GM12878 (cell line): ENCODE measurements at regions not wholly inside any gene's neighbourhood (a gene's known extent, or its start where the extent isn't known, plus 50 kb on each side); places are given as distances from the start of the nearest gene placed in this dataset.

ENCODE experiments used
- ATAC-seq: fragments of 200-7000 bp; cut with Tn5 transposase; 3 replicates; pipeline ENCODE4 v1.9.1; 2020; ENCODE audit warnings: mild to moderate bottlenecking, moderate library complexity
- BruUV-seq: library from RNA; stranded (reverse); fragments of 400-500 nt; replicated peaks from 2 replicates; lab custom pipeline; 2021; lab: Mats Ljungman, UMichigan
- CTCF ChIA-PET: fragments of 300-600 bp; sonication (Branson Sonifier 250); formaldehyde crosslinking; extraction: SDS; loops from one replicate; lab custom pipeline; 2021; ENCODE audit warnings: inconsistent platforms; lab: Yijun Ruan, JAX
- POLR2A ChIA-PET: fragments of 350-600 bp; formaldehyde crosslinking; extraction: SDS; loops from one replicate; lab custom pipeline; 2021; ENCODE audit warnings: inconsistent platforms; lab: Charles Lee
- RAD21 ChIA-PET: fragments of 300-600 bp; sonication (Branson Sonifier 250); formaldehyde crosslinking; loops from one replicate; lab custom pipeline; 2023; ENCODE audit warnings: antibody characterized with exemption; ENCODE audit not compliant: unreplicated experiment; lab: Charles Lee
- SMC1A ChIA-PET: fragments of 300-600 bp; sonication (Branson Sonifier 250); formaldehyde crosslinking; loops from one replicate; lab custom pipeline; 2023; ENCODE audit not compliant: unreplicated experiment, uncharacterized antibody; lab: Charles Lee
- DNase-seq: peaks from one replicate; pipeline ENCODE4 v3.0.0-alpha.2; 2011; ENCODE audit warnings: low read depth, low spot score
- FAIRE-seq: peaks from 3 replicates; lab custom pipeline; 2011; peaks lifted over from hg19 to GRCh38; lab: Jason Lieb, UNC
- H2AFZ ChIP-seq: 2 replicates; pipeline ENCODE4 v1.6.0; 2011; ENCODE audit warnings: low read depth, low read length, control low read depth; ENCODE audit not compliant: control insufficient read depth
- H3K27ac ChIP-seq: 2 replicates; pipeline ENCODE4 v1.5.1; 2011; ENCODE audit warnings: control low read depth; ENCODE audit not compliant: control insufficient read depth, insufficient read depth
- H3K27me3 ChIP-seq, 2 experiments: replicated peaks in 1 of 2; 2 replicates each; pipeline versions ENCODE4 v1.6.0 to v1.6.1; 2011; ENCODE audit warnings: low read length in 1 of 2; ENCODE audit not compliant: control insufficient read depth in 2 of 2, insufficient read depth in 2 of 2
- H3K36me3 ChIP-seq, 2 experiments: 2 replicates each; pipeline ENCODE4 v1.5.1; 2011; ENCODE audit warnings: low read length in 1 of 2; ENCODE audit not compliant: control insufficient read depth in 2 of 2, insufficient read depth in 2 of 2
- H3K4me1 ChIP-seq: 2 replicates; pipeline ENCODE4 v1.6.1; 2011; ENCODE audit warnings: mild to moderate bottlenecking, low read length, moderate library complexity, mixed read lengths; ENCODE audit not compliant: control insufficient read depth, insufficient read depth
- H3K4me2 ChIP-seq: 2 replicates; pipeline ENCODE4 v1.6.0; 2011; ENCODE audit warnings: control low read depth; ENCODE audit not compliant: control insufficient read depth, insufficient read depth
- H3K4me3 ChIP-seq: fragments of 200-600 bp; sonication (generic); 2 replicates; pipeline ENCODE4 v1.5.1; 2016
- H3K79me2 ChIP-seq: 2 replicates; pipeline ENCODE4 v1.6.0; 2011; ENCODE audit warnings: low read length; ENCODE audit not compliant: control insufficient read depth, insufficient read depth
- H3K9ac ChIP-seq: 2 replicates; pipeline ENCODE4 v1.8.0; 2011; ENCODE audit warnings: low read length, control low read depth, mixed read lengths; ENCODE audit not compliant: control insufficient read depth, insufficient read depth
- H3K9me3 ChIP-seq: replicated peaks from 3 replicates; pipeline ENCODE4 v1.5.1; 2011; ENCODE audit warnings: mild to moderate bottlenecking, low read length; ENCODE audit not compliant: control insufficient read depth, insufficient read depth
- H4K20me1 ChIP-seq: 2 replicates; pipeline ENCODE4 v1.6.0; 2011; ENCODE audit not compliant: control insufficient read depth, insufficient read depth
- CTCF ChIP-seq, 3 experiments: IDR thresholded peaks in 2 of 3; conservative IDR thresholded peaks in 1 of 3; 2 replicates each; pipeline ENCODE4 v1.5.1; 2011; ENCODE audit warnings: low read depth in 3 of 3, low read length in 3 of 3, mild to moderate bottlenecking in 3 of 3, control low read depth in 2 of 3, moderate library complexity in 2 of 3, inconsistent platforms in 1 of 3, mixed read lengths in 1 of 3; ENCODE audit not compliant: control insufficient read depth in 2 of 3, insufficient read depth in 1 of 3; ENCODE audit errors: extremely low read depth in 1 of 3
- DPF2 ChIP-seq: fragments of 450-650 bp; IDR thresholded peaks from 2 replicates; pipeline ENCODE4 v1.6.1; 2017; ENCODE audit warnings: mild to moderate bottlenecking
- FOXM1 ChIP-seq: IDR thresholded peaks from 2 replicates; pipeline ENCODE4 v1.6.1; 2012; ENCODE audit warnings: low read depth, mild to moderate bottlenecking, inconsistent platforms, low read length, moderate library complexity
- IRF3 ChIP-seq: fragments of 450-650 bp; IDR thresholded peaks from 2 replicates; pipeline ENCODE4 v1.6.1; 2014; ENCODE audit warnings: mild to moderate bottlenecking
- KAT2A ChIP-seq: conservative IDR thresholded peaks from 2 replicates; pipeline ENCODE4 v1.6.1; 2011; ENCODE audit warnings: low read depth, low read length; ENCODE audit not compliant: control insufficient read depth
- MYB ChIP-seq: fragments of 150-350 bp; IDR thresholded peaks from 2 replicates; pipeline ENCODE4 v1.6.1; 2014; ENCODE audit warnings: mild to moderate bottlenecking, low read depth, low read length, borderline replicate concordance
- NR2C1 ChIP-seq: fragments of 450-650 bp; IDR thresholded peaks from 2 replicates; pipeline ENCODE4 v1.6.1; 2017; ENCODE audit warnings: antibody characterized with exemption, mild to moderate bottlenecking, moderate library complexity
- PAX5 ChIP-seq: IDR thresholded peaks from 2 replicates; pipeline ENCODE4 v1.6.1; 2011; ENCODE audit warnings: low read depth, low read length, borderline replicate concordance
- RFX5 ChIP-seq: IDR thresholded peaks from 2 replicates; pipeline ENCODE4 v1.6.1; 2011; ENCODE audit warnings: low read depth, low read length, improper control_type of control experiment
- ZNF384 ChIP-seq: IDR thresholded peaks from 2 replicates; pipeline ENCODE4 v1.6.1; 2012; ENCODE audit warnings: low read depth, mild to moderate bottlenecking, low read length, improper control_type of control experiment, borderline replicate concordance
- ZNF687 ChIP-seq: fragments of 450-650 bp; IDR thresholded peaks from 2 replicates; pipeline ENCODE4 v1.6.1; 2017; ENCODE audit warnings: mild to moderate bottlenecking, moderate library complexity
- WGBS: methylation state at CpG from one replicate; pipeline ENCODE4 v1.1.6; 2016; ENCODE audit warnings: low lambda C conversion rate; ENCODE audit not compliant: insufficient replicate concordance, insufficient coverage; ENCODE audit errors: missing lambda C conversion rate; 5-methylcytosine and 5-hydroxymethylcytosine counted together
- in situ Hi-C: fragments of 300-500 bp; cut with MboI; formaldehyde crosslinking; loops from 9 replicates; pipeline ENCODE4 v1.14.3; 2018; ENCODE audit warnings: mixed read lengths
- intact Hi-C: fragments of 100-400 bp; cut with micrococcal nuclease; formaldehyde crosslinking; loops from one replicate; pipeline ENCODE4 v1.14.2; 2022; ENCODE audit not compliant: unreplicated experiment

GRCh38 chr1:63718541-63718970 is 55.3 kb upstream of the ROR1 start:
- no peaks in the 10 kb centered on the region for H3K79me2 ChIP-seq
- no peak for ATAC-seq
- RAD21 ChIA-PET, result no interaction called here

GRCh38 chr1:63721531-63722189 is 52.2 kb upstream of the ROR1 start:
- in situ Hi-C loops (no loop called here), intact Hi-C loops (no loop called here)
- Histone ChIP-seq H4K20me1 (no peaks in the 10 kb centered on the region), H3K4me3 (no peak overlapping the region), H3K79me2 (no peaks in the 10 kb centered on the region), H3K4me1 (no peaks in the 10 kb centered on the region), H3K27me3 (peaks cover 0 to 2% of the 10 kb centered on the region in 2 experiments; a peak in 3 of 4 replicates), H2AFZ (no peak overlapping the region), H3K27ac (no peak overlapping the region), H3K36me3 (no peaks in the 10 kb centered on the region), H3K9me3 (no peaks in the 10 kb centered on the region), H3K9ac (no peak overlapping the region), H3K4me2 (no peak overlapping the region)
- CTCF ChIA-PET, result interaction anchor here (1.4 kb wide), 1 partner anchor 416 kb away, joined by 3 read pairs; no protein-coding TSS in a partner anchor
- POLR2A ChIA-PET, result no interaction called here
- RAD21 ChIA-PET, result no interaction called here
- no TSS peak for BruUV-seq
- ATAC-seq (no peak), FAIRE-seq (no peak), DNase-seq (no peak)
- WGBS, result 10% methylated on average over 3 of the region's 3 CpGs
- SMC1A ChIA-PET, result interaction anchor here (0.6 kb wide), 1 partner anchor 390 kb away, joined by 3 read pairs; no protein-coding TSS in a partner anchor
- TF ChIP-seq RFX5 (no peak), IRF3 (no peak), CTCF (IDR thresholded peaks at IDR 0.05 in 2 of 3, conservative IDR thresholded peaks at IDR 0.05 in 1 of 3; ENCODE audit: control insufficient read depth in 2 of 3, extremely low read depth in 1 of 3, insufficient read depth in 1 of 3, low read depth in 3 of 3, low read length in 3 of 3) (no peak), NR2C1 (no peak), DPF2 (no peak), ZNF687 (no peak), PAX5 (no peak)

More at GRCh38 chr1:63718541-63718970, 55.3 kb upstream of the ROR1 start:
- H3K4me2 ChIP-seq, result no peak overlapping the region
- no TSS peak for BruUV-seq
- no peak overlapping the region for H3K27ac ChIP-seq
- H3K27me3 ChIP-seq, result peaks cover 0 to 2% of the 10 kb centered on the region in 2 experiments
- intact Hi-C loops, result no loop called here
- no peaks in the 10 kb centered on the region for H3K4me1 ChIP-seq
- no peak overlapping the region for H3K4me3 ChIP-seq
- H3K9me3 ChIP-seq, result no peaks in the 10 kb centered on the region
- CTCF ChIA-PET, result interaction anchor here (1.2 kb wide), 1 partner anchor 201 kb away, joined by 4 read pairs; no protein-coding TSS in a partner anchor
- POLR2A ChIA-PET, result no interaction called here
- in situ Hi-C loops, result no loop called here
- no peak overlapping the region for H2AFZ ChIP-seq
- no peaks in the 10 kb centered on the region for H4K20me1 ChIP-seq
- no peaks in the 10 kb centered on the region for H3K36me3 ChIP-seq
- SMC1A ChIA-PET, result interaction anchor here (1.3 kb wide), 1 partner anchor 10 kb away, joined by 3 read pairs; no protein-coding TSS in a partner anchor
- DNase-seq, result no peak
- FAIRE-seq, result no peak
- no peak overlapping the region for H3K9ac ChIP-seq
- 32% methylated on average over 4 of the region's 4 CpGs for WGBS
- no peak for TF ChIP-seq FOXM1
- no peak for TF ChIP-seq MYB
- no peak for TF ChIP-seq ZNF384
- TF ChIP-seq KAT2A, result no peak
